ENCODE measurements at regions not wholly inside any gene's neighbourhood (a gene's known extent, or its start where the extent isn't known, plus 50 kb on each side); places are given as distances from the start of the nearest gene placed in this dataset.
"Not testable (repeated sequence)": the region's sequence is repeated elsewhere in the genome, so short reads cannot be mapped to it uniquely, and the experiment has no call there.

DNA sequence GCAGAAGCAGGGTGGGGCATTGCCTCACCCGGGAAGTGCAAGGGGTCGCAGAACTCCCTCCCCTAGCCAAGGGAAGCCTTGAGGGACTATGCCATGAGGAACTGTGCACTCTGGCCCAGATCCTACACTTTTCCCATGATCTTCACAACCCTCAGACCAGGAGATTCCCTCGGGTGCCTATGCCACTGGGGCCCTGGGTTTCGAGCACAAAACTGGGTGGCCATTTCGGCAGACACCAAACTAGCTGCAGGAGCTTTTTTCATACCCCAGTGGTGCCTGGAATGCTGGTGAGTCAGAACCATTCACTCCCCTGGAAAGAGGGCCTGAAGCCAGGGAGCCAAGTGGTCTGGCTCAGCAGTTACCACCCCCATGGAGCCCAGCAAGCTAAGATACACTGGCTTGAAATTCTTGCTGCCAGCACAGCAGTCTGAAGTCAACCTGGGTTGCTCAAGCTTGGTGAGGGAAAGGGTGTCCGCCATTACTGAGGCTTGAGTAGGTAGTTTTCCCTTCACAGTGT lies 573.7 kb upstream of the ANO3 start:
- DNase-seq (ENCODE audit: low read depth) = no peak

DNA sequence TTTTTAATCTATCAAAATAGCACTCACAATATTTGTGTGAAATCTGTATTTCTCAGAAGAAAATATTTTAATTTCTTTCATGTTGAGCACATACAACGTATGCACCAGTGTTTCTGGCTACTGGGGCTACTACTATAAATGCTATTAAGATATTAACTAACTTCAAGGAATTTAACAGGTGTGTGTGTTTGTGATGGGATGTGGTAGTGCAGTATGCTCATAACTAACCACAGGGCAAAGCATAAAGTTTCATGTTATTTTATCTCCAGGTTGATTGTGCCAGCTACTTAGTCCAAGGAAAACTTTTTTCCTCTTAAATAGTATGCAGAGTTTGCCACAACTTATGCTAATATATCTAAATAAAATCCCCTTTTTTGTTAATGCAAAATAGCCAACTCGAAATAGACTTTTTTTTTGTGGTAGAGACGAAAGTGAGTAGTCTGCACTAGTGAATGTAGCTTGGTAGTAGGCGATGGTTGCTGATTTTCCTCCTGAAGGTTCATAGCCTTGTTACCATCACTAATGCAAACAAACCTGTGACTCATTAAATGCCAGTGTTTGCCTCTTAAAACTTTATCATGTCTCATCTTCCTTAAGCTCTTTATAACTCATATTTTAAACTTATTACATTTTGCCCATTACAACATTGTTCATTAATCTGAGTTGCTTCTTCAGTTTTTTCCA lies 565.5 kb upstream of the ANO3 start:
- no peak for DNase-seq (ENCODE audit: low read depth)

DNA sequence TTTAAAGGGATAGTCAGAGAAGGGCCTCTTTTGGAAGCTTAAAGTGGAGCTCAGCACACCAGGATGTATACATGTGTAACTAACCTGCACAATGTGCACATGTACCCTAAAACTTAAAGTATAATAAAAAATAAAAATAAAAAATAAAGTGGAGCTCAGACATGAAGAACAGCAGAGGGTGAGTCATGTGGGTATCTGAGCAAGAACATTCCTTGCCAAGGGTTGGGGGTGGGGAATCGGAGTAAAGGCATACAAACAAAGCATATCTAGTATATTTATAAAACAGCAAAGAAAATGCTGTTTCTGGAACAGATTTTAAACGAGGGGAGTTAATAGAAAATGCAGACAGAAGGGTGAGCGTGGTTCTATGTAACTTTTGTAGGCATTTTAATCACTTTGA lies 562.6 kb upstream of the ANO3 start:
- DNase-seq (ENCODE audit: low read depth) = no peak

DNA sequence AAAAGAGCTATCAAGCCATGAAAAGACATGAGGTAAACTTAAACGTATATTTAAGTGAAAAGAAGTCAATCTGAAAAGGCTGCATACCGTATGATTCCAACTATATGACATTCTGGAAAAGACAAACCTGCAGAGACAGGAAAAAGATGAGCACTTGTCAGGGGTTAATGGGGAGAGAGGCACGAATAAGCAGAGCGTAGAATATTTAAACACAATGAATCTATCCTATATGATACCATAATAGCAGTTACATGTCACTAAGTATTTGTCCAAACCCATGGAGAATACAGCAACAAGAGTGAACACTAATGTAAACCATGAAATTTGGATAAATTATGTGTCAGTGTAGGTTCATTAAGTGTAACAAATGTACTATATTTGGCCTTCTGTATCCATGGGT lies 560.3 kb upstream of the ANO3 start:
- DNase-seq (ENCODE audit: low read depth) = no peak

DNA sequence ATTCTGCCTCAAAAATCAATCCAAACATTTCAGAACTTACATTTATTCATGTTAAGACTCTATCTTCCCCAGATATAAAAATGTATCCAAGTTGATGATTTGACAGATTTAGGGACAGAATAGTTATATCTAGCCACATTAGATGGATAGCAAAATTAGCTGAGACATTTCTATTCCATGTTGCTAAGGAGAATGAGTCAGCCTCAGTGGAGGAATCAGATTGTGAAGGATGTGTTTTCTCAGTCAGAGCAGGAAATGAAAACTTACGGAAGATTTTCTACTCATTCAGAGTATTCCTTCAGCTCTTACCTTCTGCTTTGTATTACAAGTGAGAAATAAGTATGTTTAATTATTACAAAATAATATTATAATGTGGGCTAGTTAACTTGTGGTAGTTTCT lies 556.3 kb upstream of the ANO3 start:
- no peak for DNase-seq (ENCODE audit: low read depth)

DNA sequence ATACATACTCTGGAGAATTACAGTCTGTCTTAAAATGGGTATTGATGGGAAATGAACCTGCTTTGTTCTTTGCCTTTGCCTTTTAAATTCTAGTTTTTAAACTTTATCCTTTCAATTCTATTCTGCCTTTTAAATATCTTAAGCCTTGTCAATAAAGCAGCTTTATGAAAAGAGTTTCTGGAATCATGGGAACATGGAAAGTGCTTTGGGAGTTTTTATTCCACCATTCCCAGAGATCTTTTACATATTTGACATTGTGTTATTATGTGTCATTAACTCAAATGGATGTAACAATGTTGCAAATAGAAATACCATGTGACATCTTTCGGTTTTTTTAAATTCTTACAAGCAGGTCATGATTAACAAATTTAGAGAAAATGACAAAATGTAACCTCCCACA lies 555.7 kb upstream of the ANO3 start:
- no peak for DNase-seq (ENCODE audit: low read depth)

DNA sequence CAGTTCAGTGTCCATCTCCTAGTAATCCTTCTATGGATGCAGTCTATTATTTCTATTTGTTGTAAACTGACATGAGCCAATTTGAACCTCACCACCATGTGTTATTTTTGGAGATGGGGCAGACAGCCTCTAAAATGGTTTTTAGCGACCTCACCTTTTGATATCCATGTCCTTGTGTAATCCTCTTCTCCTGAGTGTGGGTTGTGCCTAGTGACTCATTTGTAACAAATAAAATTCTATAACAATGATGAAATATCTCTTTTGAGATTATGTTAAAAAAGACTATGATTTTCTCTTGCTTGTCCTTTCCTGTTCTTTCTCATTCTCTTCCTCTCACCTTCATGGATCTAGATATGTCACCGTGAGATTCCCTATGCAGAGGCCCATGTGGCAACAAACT lies 554.6 kb upstream of the ANO3 start:
- no peak for DNase-seq (ENCODE audit: low read depth)

DNA sequence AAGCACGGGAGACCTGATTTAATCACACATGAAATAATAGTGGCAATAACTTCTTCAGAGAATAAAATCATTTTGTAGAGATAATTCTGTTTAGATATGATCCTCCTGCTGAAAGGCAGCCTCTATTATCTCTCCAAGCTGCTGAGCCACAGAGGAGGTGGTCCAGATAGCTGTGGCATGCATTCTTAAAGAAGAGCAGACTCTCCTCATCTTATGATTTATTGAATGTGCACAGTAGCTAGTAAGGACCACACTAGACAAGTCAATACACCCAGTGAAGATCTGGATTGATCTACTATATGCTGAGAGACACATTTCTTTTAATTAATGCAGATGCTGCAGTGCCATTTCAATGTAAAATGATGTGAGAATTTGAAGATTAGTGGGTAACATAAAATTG lies 552.9 kb upstream of the ANO3 start:
- DNase-seq (ENCODE audit: low read depth) = no peak

DNA sequence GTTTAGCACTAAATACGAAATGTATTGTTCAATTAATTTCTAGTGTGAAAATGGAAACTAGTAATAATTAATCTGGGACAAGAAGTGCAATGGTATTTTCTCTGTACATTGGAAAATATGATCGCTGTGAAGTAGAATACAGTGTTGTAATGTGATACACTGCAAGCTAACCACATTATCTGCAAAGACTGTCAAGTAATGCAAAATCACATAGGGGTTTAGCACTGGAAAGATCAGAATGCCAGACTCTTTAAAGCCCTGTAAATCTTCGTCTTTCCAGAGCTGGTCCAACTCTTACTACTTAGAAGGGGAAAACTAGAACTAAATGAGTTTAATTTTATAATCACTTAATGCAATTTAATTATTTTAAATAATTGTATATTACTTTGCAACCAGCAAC lies 544.5 kb upstream of the ANO3 start:
- no peak for DNase-seq (ENCODE audit: low read depth)

DNA sequence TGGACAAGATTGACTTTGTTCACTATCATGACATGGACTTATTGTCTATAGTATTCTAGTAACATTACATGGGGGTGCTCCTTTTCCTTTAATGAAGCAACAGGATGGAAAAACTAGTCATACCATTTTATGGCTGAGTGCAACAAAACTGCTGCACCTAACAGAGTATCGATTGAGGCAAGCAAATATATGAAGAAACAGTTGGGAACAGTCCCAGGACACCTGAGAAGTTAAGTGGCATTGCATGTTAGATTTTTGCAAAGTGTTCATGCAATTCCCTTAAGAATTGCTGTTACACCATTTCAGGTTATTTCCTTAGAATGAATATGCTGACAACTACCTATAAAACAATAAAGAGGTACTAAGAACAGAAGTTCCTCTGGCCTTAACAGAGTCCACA lies 541.5 kb upstream of the ANO3 start:
- no peak for DNase-seq (ENCODE audit: low read depth)

DNA sequence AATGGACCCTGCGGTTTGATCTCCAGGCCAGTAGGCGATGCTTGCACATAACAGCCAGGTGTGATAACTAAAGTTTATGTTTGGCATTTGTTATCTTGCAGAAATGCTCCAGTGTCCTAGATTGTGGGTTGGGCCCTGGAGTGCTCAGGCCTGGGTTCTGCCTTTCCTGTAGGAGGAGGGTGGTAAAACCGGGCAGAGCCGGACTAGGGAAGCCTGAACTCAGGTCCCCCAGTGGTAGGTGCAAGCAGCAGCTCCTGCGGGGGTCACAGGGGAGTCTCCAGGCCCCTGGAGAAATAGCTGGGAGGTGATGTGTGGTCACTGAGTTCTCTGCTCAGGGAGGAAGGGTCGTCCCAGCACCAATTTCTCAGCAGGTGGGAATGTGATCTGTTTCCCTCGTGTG lies 538.3 kb upstream of the ANO3 start:
- no peak for DNase-seq (ENCODE audit: low read depth)

DNA sequence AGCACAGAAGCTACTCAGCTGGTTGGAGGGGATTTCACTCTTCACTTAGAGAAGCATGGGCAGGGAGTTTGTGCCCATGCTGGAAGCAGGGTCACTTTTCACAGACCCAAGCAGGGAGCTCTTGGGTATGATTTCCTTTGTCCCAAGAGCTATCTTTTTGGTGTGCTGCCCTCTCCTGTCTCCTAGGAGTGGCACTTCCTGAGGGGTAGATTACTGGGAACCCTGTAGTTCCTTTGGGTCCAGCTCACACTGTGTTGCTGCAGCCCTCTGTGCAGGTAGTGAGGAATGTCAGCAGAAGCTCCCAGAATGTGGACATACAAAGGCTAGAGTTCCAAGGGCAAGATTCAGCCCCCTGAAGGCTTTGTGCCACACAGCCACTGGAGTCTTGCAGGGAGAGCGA lies 537.1 kb upstream of the ANO3 start:
- DNase-seq (ENCODE audit: low read depth) = no peak

DNA sequence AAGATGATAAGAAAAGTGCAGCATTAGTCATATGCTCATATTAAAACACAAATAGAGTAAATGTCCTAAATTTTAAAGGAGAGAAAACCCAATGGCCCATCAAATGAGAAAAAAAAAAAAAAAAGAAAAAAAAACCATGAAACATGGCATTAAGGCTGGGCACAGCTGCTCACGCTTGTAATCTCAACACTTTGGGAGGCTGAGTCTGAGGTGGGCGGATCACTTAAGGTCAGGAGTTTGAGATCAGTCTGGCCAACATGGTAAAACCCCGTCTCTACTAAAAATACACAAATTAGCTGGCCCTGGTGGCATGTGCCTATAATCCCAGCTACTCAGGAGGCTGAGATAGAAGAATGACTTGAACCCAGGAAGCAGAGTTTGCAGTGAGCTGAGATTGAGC lies 515.5 kb upstream of the ANO3 start:
- DNase-seq (ENCODE audit: low read depth) = no peak

DNA sequence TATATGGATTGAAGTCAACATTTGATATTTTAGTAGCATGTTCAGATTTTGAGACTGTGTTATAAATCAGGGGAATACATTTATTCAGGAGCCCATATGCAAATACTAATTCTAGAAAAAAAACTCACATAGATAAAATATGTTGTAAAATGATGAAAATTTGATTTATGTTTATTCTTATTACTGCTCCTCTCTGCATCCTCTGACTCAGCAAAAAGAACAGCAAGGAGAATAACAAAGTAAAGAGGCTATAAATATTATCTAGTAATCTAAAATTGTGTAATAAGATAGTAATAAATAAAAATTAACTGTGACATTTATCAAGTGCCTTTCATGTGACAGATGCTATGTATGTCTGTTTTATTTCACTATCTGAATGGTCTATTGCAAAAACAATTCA lies 507.2 kb upstream of the ANO3 start:
- DNase-seq (ENCODE audit: low read depth) = no peak

DNA sequence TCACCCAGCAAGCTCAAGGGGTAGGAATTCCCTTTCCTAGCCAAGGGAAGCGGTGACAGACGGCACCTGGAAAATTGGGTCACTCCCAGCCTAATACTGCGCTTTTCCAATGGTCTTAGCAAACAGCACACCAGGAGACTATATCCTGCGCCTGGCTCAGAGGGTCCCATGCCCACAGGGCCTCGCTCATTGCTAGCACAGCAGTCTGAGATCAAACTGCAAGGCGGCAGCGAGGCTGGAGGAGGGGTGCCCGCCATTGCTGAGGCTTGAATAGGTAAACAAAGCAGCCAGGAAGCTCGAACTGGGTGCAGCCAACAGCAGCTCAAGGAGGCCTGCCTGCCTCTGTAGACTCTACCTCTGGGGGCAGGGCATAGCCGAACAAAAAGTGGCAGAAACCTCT lies 500.4 kb upstream of the ANO3 start:
- DNase-seq (ENCODE audit: low read depth) = not testable (repeated sequence)

DNA sequence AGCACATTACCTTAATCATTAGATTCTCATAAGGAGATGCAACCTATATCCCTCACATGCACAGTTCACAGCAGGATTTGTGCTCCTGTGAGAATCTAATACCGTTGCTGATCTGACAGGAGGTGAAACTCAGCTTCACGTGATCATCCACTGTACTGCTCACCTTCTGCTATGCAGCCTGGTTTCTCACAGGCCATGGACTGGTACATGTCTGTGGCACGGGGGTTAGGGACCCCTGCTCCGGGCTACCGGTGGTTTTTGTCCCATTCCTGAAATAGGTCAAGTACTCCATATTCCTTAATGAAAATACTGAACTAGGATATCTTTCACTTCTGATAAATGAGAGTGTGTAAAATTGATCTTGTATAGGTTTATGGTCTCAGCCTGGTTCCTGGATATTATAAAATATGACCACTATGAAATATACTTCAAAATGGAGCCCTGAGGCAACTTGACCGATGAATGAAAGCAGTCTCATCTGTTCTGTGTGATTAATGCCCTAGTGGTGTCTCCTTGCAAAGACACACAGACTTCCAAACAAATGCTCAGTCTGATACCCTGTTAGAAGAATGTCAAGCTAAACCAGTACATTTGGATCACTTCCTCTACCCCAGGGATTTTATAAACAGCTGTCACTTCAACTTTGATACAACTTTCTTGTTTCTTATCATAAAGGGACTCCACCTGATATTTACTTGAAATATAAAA lies 492.9 kb upstream of the ANO3 start:
- DNase-seq (ENCODE audit: low read depth) = no peak

DNA sequence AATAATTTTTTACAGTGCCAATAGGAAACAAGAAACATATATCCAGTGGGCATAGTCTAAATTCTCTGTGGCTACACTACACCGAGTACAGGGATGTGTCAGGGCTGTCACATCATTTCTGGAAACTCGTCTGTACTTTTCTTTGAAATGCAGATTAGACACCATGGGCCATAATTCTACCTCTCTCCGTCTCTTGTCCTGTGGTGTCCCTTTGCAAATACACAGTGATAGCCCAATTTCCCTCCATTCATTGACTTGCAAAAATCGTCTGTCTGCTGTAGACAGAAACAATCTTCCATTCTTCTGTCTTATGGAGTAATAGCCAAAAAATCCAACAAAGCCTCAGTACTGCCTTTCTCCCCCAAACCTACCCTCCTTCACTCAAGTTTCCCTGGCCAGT lies 487.1 kb upstream of the ANO3 start:
- DNase-seq (ENCODE audit: low read depth) = no peak

DNA sequence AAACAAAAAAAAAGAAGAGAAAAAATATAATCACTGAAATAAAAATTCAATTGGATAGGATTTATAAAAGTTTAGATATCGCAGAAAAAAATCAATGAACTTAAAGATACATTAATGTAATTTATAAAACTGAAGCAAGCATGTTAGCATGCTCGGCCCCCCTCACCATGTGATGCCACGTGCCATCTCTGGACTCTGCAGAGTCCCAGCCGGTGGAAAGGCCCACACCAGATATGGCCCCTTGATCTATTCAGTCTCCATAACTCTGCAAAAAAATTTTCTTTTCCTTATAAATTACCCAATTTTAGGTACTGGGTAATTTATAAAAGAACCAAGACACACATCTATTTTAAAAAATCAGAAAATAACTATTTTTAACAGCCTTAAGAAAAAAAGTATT lies 476.0 kb upstream of the ANO3 start:
- DNase-seq (ENCODE audit: low read depth) = no peak

DNA sequence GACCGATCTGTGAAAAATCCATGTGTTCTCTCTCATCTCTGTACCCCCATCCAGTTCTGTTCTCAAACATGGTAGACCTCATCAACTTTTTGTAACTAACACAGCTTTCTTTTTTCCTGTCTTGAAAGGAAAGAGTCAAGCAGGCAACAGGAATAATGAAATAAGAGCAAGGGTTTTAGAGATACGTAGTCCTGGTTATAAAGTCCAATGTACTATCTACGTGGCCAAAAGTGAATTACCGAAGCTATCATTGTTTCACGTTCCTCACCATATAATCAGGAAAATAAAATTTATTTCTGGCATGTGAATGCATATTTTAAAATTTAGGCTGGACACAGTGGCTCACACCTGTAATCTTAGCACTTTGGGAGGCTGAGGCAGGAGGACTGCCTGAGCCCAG lies 472.2 kb upstream of the ANO3 start:
- DNase-seq (ENCODE audit: low read depth) = no peak

DNA sequence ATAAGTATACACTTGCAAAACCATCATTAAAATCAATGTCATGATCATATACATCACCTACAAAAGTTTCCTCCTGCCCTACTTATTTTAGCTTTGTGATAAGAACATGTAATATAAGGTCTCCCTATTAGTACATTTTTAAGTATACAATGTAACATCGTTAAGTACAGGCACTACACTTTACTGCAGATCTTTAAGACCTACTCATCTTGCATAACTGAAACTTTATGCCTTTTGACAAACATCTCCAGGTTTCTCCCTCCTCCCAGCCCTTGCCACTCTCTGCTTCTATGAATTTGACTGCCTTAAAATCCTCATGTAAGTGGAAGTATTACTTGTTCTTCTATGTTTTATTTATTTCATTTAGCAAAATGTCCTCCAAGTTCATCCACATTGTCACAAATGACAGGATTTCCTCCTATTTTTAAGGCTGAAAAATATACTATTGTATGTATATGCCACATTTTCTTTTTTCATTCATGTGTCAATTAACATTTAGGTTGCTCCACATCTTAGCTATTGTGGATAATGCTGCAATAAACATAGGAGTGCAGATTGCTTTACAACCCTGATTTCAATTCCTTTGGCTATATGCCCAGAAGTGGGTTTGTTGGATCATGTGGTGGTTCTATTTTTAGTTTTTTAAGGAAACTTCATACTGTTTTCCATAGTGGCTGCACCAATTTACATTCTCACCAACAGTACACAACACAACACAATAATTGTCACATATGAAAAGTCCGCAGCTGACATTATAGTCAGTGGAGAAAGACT lies 471.1 kb upstream of the ANO3 start:
- DNase-seq (ENCODE audit: low read depth) = peak; percentile 9

DNA sequence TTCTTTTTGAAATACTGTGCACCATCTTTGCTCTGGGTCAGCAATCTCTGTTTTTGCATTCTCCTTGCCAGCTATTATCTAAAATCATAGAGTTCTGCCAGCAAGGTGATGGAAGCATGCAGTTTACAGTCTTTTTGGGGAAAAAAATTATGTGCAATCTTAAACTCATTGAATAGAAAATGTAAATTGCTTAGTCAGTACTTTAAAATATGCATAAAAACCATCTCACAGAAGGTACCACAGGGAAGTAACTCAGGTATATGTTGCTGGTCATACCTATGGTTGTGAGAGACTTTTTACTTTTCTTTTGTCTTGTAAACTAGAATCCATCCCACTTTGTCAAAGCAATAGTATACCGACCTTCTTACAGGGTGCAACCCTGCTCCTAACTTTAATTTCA lies 469.8 kb upstream of the ANO3 start:
- DNase-seq (ENCODE audit: low read depth) = no peak

DNA sequence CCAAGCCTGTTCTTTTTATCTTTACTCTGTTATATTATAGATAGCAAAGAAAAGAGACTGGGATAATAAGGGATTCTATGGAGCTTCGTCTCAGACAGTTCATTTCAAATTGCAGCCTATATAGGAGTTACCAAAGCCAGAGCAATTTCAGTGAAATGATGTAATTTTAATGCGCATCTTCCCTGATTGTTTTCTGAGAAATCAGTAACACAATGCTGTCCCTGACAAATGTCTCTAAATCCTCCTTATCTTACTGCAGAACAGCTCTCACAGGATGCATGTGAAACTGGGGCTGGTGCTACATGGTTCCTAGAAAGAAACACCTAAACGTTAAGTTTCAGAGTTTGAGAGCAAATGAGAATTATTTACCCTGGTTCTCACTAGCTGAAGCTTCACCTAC lies 467.9 kb upstream of the ANO3 start:
- DNase-seq (ENCODE audit: low read depth) = no peak

DNA sequence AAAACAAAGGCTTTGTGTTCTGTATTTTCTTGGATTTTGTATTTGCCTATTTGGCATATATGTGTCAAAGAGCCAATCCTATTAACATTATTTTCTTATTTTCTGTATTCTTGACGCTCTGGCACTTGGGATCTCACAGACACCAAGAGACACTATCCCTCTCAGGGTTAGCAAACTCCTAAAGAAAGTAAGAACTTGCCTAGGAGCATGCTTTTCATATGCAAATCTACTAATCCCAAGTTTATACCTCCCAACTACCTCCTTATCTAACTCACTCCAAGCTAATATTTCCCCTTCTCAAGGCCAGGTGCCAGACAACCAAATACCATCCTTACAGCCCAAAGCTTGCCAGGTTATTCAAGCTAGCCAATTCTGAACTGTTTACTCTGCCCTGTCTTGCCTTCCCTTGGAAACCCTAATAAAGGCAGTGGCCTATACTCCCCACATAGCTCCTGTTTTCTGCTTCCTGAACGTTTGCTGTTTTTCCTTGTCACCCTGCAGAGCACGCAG lies 455.4 kb upstream of the ANO3 start:
- DNase-seq (ENCODE audit: low read depth) = no peak
